ENCODE measurements at regions not wholly inside any gene's neighbourhood (a gene's known extent, or its start where the extent isn't known, plus 50 kb on each side); places are given as distances from the start of the nearest gene placed in this dataset.

DNA sequence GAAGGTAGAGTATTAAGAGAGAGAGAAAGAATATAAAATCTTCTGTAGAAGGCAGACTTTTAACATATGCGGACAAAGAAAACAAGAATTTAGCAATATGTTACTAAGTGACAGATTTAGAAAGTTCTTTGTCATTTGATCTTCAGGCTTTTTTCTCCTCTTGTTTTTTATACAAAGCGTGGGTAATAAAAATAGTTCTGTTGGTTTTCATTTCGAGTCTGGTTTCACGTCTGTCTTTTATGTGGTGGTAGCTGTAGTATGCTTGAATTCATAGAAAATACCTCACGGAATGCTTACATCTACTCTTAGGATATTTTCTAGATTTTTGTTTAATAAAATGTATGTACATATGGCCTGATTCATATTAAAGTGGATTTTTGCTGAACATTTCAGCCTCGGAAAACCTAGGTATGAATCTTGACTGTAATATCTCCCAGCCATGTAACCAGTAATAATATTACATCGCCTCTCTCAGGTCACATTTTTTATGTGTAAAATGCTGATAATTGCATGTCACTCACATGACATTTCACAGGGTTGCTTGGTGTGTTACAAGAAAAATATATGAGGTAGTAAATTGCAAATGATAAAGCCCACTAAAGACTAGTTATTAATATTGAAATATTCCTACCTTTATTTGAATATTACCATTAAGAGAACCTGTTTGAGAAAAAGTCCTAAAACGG lies 72.5 kb upstream of the TAF11L2 start:
- TF ChIP-seq EP300 (IDR thresholded peaks at IDR 0.05) (no peak), POLR2A (IDR thresholded peaks at IDR 0.05) (no peak)
- TF ChIP-seq, protein P1, sequence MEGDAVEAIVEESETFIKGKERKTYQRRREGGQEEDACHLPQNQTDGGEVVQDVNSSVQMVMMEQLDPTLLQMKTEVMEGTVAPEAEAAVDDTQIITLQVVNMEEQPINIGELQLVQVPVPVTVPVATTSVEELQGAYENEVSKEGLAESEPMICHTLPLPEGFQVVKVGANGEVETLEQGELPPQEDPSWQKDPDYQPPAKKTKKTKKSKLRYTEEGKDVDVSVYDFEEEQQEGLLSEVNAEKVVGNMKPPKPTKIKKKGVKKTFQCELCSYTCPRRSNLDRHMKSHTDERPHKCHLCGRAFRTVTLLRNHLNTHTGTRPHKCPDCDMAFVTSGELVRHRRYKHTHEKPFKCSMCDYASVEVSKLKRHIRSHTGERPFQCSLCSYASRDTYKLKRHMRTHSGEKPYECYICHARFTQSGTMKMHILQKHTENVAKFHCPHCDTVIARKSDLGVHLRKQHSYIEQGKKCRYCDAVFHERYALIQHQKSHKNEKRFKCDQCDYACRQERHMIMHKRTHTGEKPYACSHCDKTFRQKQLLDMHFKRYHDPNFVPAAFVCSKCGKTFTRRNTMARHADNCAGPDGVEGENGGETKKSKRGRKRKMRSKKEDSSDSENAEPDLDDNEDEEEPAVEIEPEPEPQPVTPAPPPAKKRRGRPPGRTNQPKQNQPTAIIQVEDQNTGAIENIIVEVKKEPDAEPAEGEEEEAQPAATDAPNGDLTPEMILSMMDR (IDR thresholded peaks at IDR 0.05), result no peak
- no peak for DNase-seq
- Histone ChIP-seq H3K4me1 (ENCODE audit: insufficient read depth) (no peaks in the 10 kb centered on the region), H3K27me3 (no peaks in the 10 kb centered on the region), H3K27ac (no peak overlapping the region), H3K9me3 (no peaks in the 10 kb centered on the region), H3K36me3 (no peaks in the 10 kb centered on the region), H3K4me3 (no peak overlapping the region)
- 86 to 90% (median 88%) methylated on average over 8 of the region's 8 CpGs for WGBS, 3 donors
- intact Hi-C loops (cut with DNase I), result no loop called here

DNA sequence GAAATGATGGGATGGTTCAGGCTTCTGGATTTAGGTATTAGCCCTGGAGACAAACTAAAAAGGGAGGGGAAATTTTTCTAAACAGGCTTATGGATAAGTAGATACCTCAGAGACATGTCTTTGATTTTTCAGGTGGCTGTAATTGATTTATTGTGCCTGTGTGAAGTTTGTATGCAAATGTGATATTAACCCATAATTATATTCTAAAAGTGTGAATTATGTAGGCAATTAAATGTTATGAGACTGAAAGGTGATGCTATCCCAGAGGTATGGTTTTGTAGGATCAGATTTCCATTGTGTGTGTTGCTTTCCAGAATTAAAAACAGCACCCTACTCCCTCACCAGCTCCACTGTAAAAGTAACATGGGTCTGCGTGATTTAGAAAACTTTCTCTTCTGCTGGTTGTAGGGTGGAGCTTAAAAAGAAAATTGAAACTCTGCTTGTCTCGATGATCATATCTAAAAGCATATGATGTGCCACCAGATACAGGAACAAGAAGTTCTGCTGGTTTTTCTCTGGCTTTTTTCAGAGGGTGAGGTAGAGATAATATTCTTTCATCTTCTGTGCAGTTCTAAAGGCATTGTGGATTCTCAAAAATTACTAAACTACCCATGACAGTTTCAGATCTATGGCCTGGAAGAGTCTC lies 71.8 kb upstream of the TAF11L2 start:
- no peak overlapping the region for H3K4me3 ChIP-seq
- H3K9me3 ChIP-seq, result no peaks in the 10 kb centered on the region
- intact Hi-C loops (cut with DNase I), result no loop called here
- no peaks in the 10 kb centered on the region for H3K36me3 ChIP-seq
- H3K27ac ChIP-seq, result no peak overlapping the region
- no peaks in the 10 kb centered on the region for H3K4me1 ChIP-seq (ENCODE audit: insufficient read depth)
- TF ChIP-seq, protein P1 (IDR thresholded peaks at IDR 0.05), result no peak
- no peak for TF ChIP-seq EP300 (IDR thresholded peaks at IDR 0.05)
- no peak for TF ChIP-seq POLR2A (IDR thresholded peaks at IDR 0.05)
- DNase-seq, result no peak
- WGBS, 3 donors, result 77 to 89% (median 81%) methylated on average over 2 of the region's 2 CpGs
- H3K27me3 ChIP-seq, result no peaks in the 10 kb centered on the region

DNA sequence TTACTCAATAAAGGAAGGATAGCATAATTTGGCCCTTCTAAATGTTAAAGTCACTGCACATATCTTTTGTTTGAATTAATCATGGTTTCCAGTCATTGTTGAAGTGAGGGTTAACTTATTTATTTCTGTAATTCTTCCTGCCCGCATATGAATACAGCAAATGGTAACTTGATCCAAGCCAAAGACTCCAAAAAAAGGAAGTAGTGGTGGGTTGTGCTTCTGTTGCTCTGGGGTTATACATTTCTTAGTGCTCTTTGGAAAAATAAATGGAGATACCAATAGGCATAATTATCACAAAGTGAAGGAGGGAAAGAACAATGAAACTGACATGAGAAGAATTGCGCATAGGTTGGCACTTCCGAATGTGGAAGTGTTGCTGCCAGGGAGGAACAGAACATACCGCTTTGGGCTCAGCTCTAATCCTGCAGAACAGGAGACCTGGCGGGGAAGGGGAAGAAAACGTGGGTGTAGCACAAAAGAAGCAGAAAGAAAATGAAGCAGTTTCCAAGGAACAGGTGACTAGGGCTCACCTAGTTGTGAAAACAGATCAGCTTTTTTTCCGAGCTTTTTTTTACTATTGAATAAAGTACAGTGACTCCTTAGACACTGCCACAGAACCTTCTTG lies 69.7 kb upstream of the TAF11L2 start:
- TF ChIP-seq, protein P1 (IDR thresholded peaks at IDR 0.05), result no peak
- TF ChIP-seq EP300 (IDR thresholded peaks at IDR 0.05), result no peak
- intact Hi-C loops (cut with DNase I), result no loop called here
- Histone ChIP-seq H3K9me3 (no peaks in the 10 kb centered on the region), H3K36me3 (no peaks in the 10 kb centered on the region), H3K27ac (no peak overlapping the region), H3K27me3 (no peaks in the 10 kb centered on the region), H3K4me3 (no peak overlapping the region), H3K4me1 (ENCODE audit: insufficient read depth) (no peaks in the 10 kb centered on the region)
- no peak for DNase-seq
- WGBS, 3 donors, result 79 to 83% (median 82%) methylated on average over 7 of the region's 7 CpGs

DNA sequence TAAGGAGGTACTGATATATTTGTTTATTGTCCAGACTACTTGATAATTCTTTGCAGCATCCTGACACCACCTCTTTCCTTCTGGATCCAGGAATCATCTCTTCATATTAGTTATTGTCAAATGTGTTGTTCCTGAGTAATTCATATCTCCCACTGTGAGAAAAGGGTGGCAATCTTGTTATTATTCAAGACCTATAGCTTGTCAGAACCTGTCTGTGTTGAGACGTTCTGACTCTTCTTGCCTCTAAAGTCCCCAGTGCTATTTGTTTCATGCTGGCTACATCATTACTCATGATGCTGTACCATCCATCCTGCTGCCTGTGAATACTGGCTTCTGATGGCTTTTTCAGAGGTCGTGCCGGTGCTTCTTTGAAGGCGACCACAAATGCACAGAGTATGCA lies 68.7 kb upstream of the TAF11L2 start:
- TF ChIP-seq POLR2A (IDR thresholded peaks at IDR 0.05) (no peak), EP300 (IDR thresholded peaks at IDR 0.05) (no peak)
- TF ChIP-seq, protein P1 (IDR thresholded peaks at IDR 0.05), result no peak
- no peak for DNase-seq

More for the DNA sequence above, 68.7 kb upstream of the TAF11L2 start:
- WGBS, 3 donors, result 90 to 95% (median 91%) methylated on average over 4 of the region's 4 CpGs
- Histone ChIP-seq H3K4me3 (no peak overlapping the region), H3K27ac (no peak overlapping the region), H3K4me1 (ENCODE audit: insufficient read depth) (peaks cover 2% of the 10 kb centered on the region), H3K27me3 (no peaks in the 10 kb centered on the region), H3K9me3 (no peaks in the 10 kb centered on the region), H3K36me3 (no peaks in the 10 kb centered on the region)
- intact Hi-C loops (cut with DNase I), result no loop called here

Data from ovary (tissue), 7 donors.